Ascending aorta (tissue), 2 donors: ENCODE measurements at regions not wholly inside any gene's neighbourhood (a gene's known extent, or its start where the extent isn't known, plus 50 kb on each side); places are given as distances from the start of the nearest gene placed in this dataset.

Source experiments
- DNase-seq, 2 donors: peaks; one replicate each; pipeline ENCODE4 v3.0.0-alpha.2; 2019; ENCODE audit warnings: low spot score in 2 of 2
- H3K27ac ChIP-seq, 2 donors: fragments of 200-600 bp; sonication (generic); one replicate each; pipeline ENCODE4 v1.5.1; 2016 to 2017; ENCODE audit warnings: mild to moderate bottlenecking in 1 of 2
- H3K27me3 ChIP-seq: fragments of 200-600 bp; sonication (generic); one replicate; pipeline ENCODE4 v1.5.1; 2017
- H3K36me3 ChIP-seq, 2 donors: fragments of 200-600 bp; sonication (generic); one replicate each; pipeline ENCODE4 v1.5.1; 2016
- H3K4me1 ChIP-seq, 2 donors: fragments of 200-600 bp; sonication (generic); one replicate each; pipeline ENCODE4 v1.5.1; 2016 to 2017; ENCODE audit warnings: mild to moderate bottlenecking in 1 of 2
- H3K4me3 ChIP-seq, 2 donors: fragments of 200-600 bp; sonication (generic); one replicate each; pipeline ENCODE4 v1.5.1; 2016 to 2017; ENCODE audit warnings: mild to moderate bottlenecking in 1 of 2
- H3K9me3 ChIP-seq, 2 donors: fragments of 200-600 bp; sonication (generic); one replicate each; pipeline ENCODE4 v1.5.1; 2016
- intact Hi-C: fragments of 100-400 bp; cut with DNase I; formaldehyde crosslinking; loops from one replicate; pipeline ENCODE4 v1.15.1; 2023
- TF ChIP-seq, protein P1 (sequence below), 3 experiments: fragments of 200-600 bp in 2 of 3; fragments of 450-650 bp in 1 of 3; sonication (generic) in 2 of 3; IDR thresholded peaks; one replicate each; pipeline ENCODE4 v1.5.1; 2016 to 2019; ENCODE audit warnings: antibody characterized with exemption in 3 of 3, mild to moderate bottlenecking in 1 of 3, moderate library complexity in 1 of 3

- TF ChIP-seq, protein P1, sequence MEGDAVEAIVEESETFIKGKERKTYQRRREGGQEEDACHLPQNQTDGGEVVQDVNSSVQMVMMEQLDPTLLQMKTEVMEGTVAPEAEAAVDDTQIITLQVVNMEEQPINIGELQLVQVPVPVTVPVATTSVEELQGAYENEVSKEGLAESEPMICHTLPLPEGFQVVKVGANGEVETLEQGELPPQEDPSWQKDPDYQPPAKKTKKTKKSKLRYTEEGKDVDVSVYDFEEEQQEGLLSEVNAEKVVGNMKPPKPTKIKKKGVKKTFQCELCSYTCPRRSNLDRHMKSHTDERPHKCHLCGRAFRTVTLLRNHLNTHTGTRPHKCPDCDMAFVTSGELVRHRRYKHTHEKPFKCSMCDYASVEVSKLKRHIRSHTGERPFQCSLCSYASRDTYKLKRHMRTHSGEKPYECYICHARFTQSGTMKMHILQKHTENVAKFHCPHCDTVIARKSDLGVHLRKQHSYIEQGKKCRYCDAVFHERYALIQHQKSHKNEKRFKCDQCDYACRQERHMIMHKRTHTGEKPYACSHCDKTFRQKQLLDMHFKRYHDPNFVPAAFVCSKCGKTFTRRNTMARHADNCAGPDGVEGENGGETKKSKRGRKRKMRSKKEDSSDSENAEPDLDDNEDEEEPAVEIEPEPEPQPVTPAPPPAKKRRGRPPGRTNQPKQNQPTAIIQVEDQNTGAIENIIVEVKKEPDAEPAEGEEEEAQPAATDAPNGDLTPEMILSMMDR (IDR thresholded peaks at IDR 0.05) = no peak
- intact Hi-C loops = no loop called here
- DNase-seq = no peak
- Histone ChIP-seq H3K27ac (no peak overlapping the region), H3K4me3 (no peak overlapping the region), H3K36me3 (no peaks in the 10 kb centered on the region), H3K27me3 (no peaks in the 10 kb centered on the region), H3K4me1 (peaks cover 0 to 5% of the 10 kb centered on the region in 2 donors), H3K9me3 (no peaks in the 10 kb centered on the region)
Measured at GRCh38 chr10:78966182-78966787, 102.5 kb upstream of the ZMIZ1 start.

GRCh38 chr10:78966844-78967488 lies 101.8 kb upstream of the ZMIZ1 start:
- Histone ChIP-seq H3K27ac (no peak overlapping the region), H3K4me3 (no peak overlapping the region), H3K27me3 (no peaks in the 10 kb centered on the region), H3K4me1 (peaks cover 0 to 8% of the 10 kb centered on the region in 2 donors), H3K36me3 (no peaks in the 10 kb centered on the region), H3K9me3 (no peaks in the 10 kb centered on the region)
- no peak for DNase-seq
- TF ChIP-seq, protein P1 (IDR thresholded peaks at IDR 0.05) = no peak
- intact Hi-C loops = no loop called here

GRCh38 chr10:78968300-78968942 lies 100.3 kb upstream of the ZMIZ1 start:
- Histone ChIP-seq H3K4me1 (peaks cover 4 to 22% of the 10 kb centered on the region in 2 donors), H3K9me3 (no peaks in the 10 kb centered on the region), H3K36me3 (no peaks in the 10 kb centered on the region), H3K27ac (no peak overlapping the region), H3K4me3 (no peak overlapping the region), H3K27me3 (no peaks in the 10 kb centered on the region)
- intact Hi-C loops = no loop called here
- TF ChIP-seq, protein P1 (IDR thresholded peaks at IDR 0.05) = no peak
- DNase-seq = no peak

DNA sequence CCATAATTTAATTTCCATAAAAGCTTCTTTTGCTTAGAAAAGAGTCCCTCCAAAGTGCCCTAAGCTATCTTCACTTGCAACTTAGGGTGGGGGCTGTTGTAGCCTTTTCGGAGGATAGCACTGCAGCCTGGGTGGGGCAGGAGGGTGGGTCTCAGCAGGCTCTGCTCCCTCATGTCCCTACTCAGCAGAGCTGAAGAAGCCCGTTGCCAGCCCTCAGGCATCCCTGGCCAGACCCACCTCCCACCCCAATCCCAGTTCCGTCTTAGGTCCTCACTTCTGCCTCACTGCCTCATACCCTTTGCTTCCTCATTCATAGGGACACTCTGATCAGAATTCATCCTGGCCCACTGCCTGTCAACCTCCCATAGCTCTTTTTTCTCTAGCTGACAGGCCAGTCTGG lies 99.8 kb upstream of the ZMIZ1 start:
- no peak overlapping the region for H3K4me3 ChIP-seq

DNA sequence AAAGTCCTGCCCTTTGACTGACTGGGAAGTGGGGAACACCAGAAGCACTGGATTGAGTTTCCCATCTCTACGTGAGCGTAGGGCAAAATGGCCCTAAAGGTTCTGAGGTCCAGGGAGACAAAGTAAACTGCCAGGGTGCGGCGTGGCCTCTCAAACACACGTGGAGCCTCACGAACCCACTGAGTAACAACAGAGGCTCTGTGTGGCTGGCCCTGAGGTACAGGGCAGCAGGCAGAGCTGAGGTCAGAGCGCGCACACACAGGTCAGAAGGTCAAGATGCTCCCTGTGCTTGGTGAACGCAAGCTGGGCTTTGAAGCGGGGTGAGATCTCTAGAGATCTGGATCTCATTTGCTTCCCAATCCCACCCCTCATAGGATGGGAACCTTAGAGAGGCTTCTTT lies 99.0 kb upstream of the ZMIZ1 start:
- Histone ChIP-seq H3K4me1 (peaks cover 4 to 24% of the 10 kb centered on the region in 2 donors), H3K27me3 (no peaks in the 10 kb centered on the region), H3K36me3 (no peaks in the 10 kb centered on the region), H3K27ac (no peak overlapping the region), H3K9me3 (no peaks in the 10 kb centered on the region), H3K4me3 (no peak overlapping the region)
- TF ChIP-seq, protein P1 (IDR thresholded peaks at IDR 0.05) = no peak
- intact Hi-C loops = loop anchor here (5.0 to 10.0 kb wide), 6 partner anchors 228 to 937 kb away; partner anchors contain the start of gene RPS24
- DNase-seq = no peak

More for the DNA sequence above, 99.8 kb upstream of the ZMIZ1 start:
- intact Hi-C loops = no loop called here
- H3K27me3 ChIP-seq = no peaks in the 10 kb centered on the region
- no peaks in the 10 kb centered on the region for H3K36me3 ChIP-seq
- peaks cover 4 to 23% of the 10 kb centered on the region in 2 donors for H3K4me1 ChIP-seq
- H3K9me3 ChIP-seq = no peaks in the 10 kb centered on the region
- no peak for DNase-seq
- no peak overlapping the region for H3K27ac ChIP-seq
- TF ChIP-seq, protein P1 (IDR thresholded peaks at IDR 0.05) = no peak
